HG02763 (cell line): ENCODE measurements at regions not wholly inside any gene's neighbourhood (a gene's known extent, or its start where the extent isn't known, plus 50 kb on each side); places are given as distances from the start of the nearest gene placed in this dataset.
"Not testable (repeated sequence)": the region's sequence is repeated elsewhere in the genome, so short reads cannot be mapped to it uniquely, and the experiment has no call there.

Experiments used
- ATAC-seq: cut with Tn5 transposase; IDR thresholded peaks from one replicate; pipeline ENCODE4 v1.9.1; 2021; ENCODE audit warnings: mild to moderate bottlenecking, moderate library complexity; ENCODE audit not compliant: unreplicated experiment

- peak; percentile 75 for ATAC-seq
These were observed 598.7 kb downstream of the SOX5 start for GRCh38 chr12:23350808-23351207.

- ATAC-seq, result no peak
These were observed 596.8 kb downstream of the SOX5 start for GRCh38 chr12:23352670-23353069.

GRCh38 chr12:23354800-23355199 lies 594.7 kb downstream of the SOX5 start:
- no peak for ATAC-seq

GRCh38 chr12:23356440-23356839 lies 593.0 kb downstream of the SOX5 start:
- no peak for ATAC-seq

- ATAC-seq, result no peak
These were observed 592.4 kb downstream of the SOX5 start for GRCh38 chr12:23356927-23357708.

GRCh38 chr12:23359975-23360701 lies 589.3 kb downstream of the SOX5 start:
- no peak for ATAC-seq

GRCh38 chr12:23361971-23362370 lies 587.5 kb downstream of the SOX5 start:
- no peak for ATAC-seq

GRCh38 chr12:23368590-23368989 lies 580.9 kb downstream of the SOX5 start:
- no peak for ATAC-seq

- no peak for ATAC-seq
These were observed 573.8 kb downstream of the SOX5 start for GRCh38 chr12:23375621-23376020.

GRCh38 chr12:23376238-23376637 lies 573.2 kb downstream of the SOX5 start:
- no peak for ATAC-seq

- no peak for ATAC-seq
These were observed 568.9 kb downstream of the SOX5 start for GRCh38 chr12:23380419-23381100.

GRCh38 chr12:23388898-23389297 lies 560.6 kb downstream of the SOX5 start:
- ATAC-seq, result not testable (repeated sequence)

- not testable (repeated sequence) for ATAC-seq
These were observed 560.2 kb downstream of the SOX5 start for GRCh38 chr12:23389315-23389714.

- ATAC-seq, result no peak
These were observed 550.0 kb downstream of the SOX5 start for GRCh38 chr12:23399402-23399933.

- ATAC-seq, result no peak
These were observed 534.3 kb downstream of the SOX5 start for GRCh38 chr12:23415180-23415579.

GRCh38 chr12:23421556-23421955 lies 527.9 kb downstream of the SOX5 start:
- ATAC-seq, result no peak

- ATAC-seq, result no peak
These were observed 526.3 kb downstream of the SOX5 start for GRCh38 chr12:23423097-23423687.

- ATAC-seq, result no peak
These were observed 525.7 kb downstream of the SOX5 start for GRCh38 chr12:23423796-23424195.

GRCh38 chr12:23424685-23425084 lies 524.8 kb downstream of the SOX5 start:
- no peak for ATAC-seq

- no peak for ATAC-seq
These were observed 523.1 kb downstream of the SOX5 start for GRCh38 chr12:23426328-23426727.

- ATAC-seq, result no peak
These were observed 520.7 kb downstream of the SOX5 start for GRCh38 chr12:23428758-23429157.
